ENCODE measurements at regions not wholly inside any gene's neighbourhood (a gene's known extent, or its start where the extent isn't known, plus 50 kb on each side); places are given as distances from the start of the nearest gene placed in this dataset.

GRCh38 chr16:60180609-60181008 lies 1446.5 kb upstream of the GOT2 start:
- peaks cover 18% of the 10 kb centered on the region for H3K9me2 ChIP-seq (ENCODE audit: insufficient read depth)
- Mint-ChIP-seq H3K27me3 (ENCODE audit: insufficient read depth, low read depth, poor library complexity) (no peaks in the 10 kb centered on the region), H3K9me3 (no peaks in the 10 kb centered on the region; the same call in 2 of the 3 replicates), H3K4me3 (no peak overlapping the region), H3K36me3 (ENCODE audit: low read depth) (no peaks in the 10 kb centered on the region), H3K27ac (no peak overlapping the region), H3K4me1 (peaks cover 13% of the 10 kb centered on the region)
- H3K36me3 ChIP-seq (ENCODE audit: insufficient read depth) = no peaks in the 10 kb centered on the region
- TF ChIP-seq REST (IDR thresholded peaks at IDR 0.05; ENCODE audit: unreplicated experiment) = no peak
- no peak for TF ChIP-seq NANOG (IDR thresholded peaks at IDR 0.05; ENCODE audit: borderline replicate concordance)
- TF ChIP-seq EZH2 (IDR thresholded peaks at IDR 0.05; ENCODE audit: low read depth, unreplicated experiment) = no peak
- TF ChIP-seq CTCF (conservative IDR thresholded peaks at IDR 0.05; ENCODE audit: low read depth in 2 of 2) = no peak
- no peak for TF ChIP-seq POLR2AphosphoS5 (IDR thresholded peaks at IDR 0.05; ENCODE audit: low read depth)
- TF ChIP-seq ZNF462 (CRISPR knock-in tag; IDR thresholded peaks at IDR 0.05) = no peak
- TF ChIP-seq EZH2phosphoT487 (IDR thresholded peaks at IDR 0.05; ENCODE audit: unreplicated experiment) = no peak
- TF ChIP-seq ZNF331 (CRISPR knock-in tag; IDR thresholded peaks at IDR 0.05; ENCODE audit: low read depth) = no peak
- TF ChIP-seq JUNB (IDR thresholded peaks at IDR 0.05; ENCODE audit: unreplicated experiment) = no peak
- TF ChIP-seq ETS1 (IDR thresholded peaks at IDR 0.05) = no peak
- TF ChIP-seq ZNF114 (CRISPR knock-in tag; IDR thresholded peaks at IDR 0.05) = no peak
- DNase-seq (ENCODE audit: low spot score) = no peak
- no peak overlapping the region for H2AFZ ChIP-seq
- no peaks in the 10 kb centered on the region for H3K79me2 ChIP-seq (replicated peaks; ENCODE audit: insufficient read depth)
- H3F3A ChIP-seq (replicated peaks; ENCODE audit: low read depth) = no peaks in the 10 kb centered on the region
- no peak overlapping the region for H3K27ac ChIP-seq (ENCODE audit: low read depth)
- H3K4me1 ChIP-seq (ENCODE audit: insufficient read depth) = no peaks in the 10 kb centered on the region
- no peak overlapping the region for H3K4me3 ChIP-seq
- H4K20me1 ChIP-seq (replicated peaks; ENCODE audit: insufficient read depth) = no peaks in the 10 kb centered on the region
- no peaks in the 10 kb centered on the region for H3K27me3 ChIP-seq (ENCODE audit: insufficient read depth)
- no peak for ATAC-seq
- no peak overlapping the region for H3K4me2 ChIP-seq
